SKM-1 (cell line): ENCODE measurements at regions not wholly inside any gene's neighbourhood (a gene's known extent, or its start where the extent isn't known, plus 50 kb on each side); places are given as distances from the start of the nearest gene placed in this dataset.

ENCODE experiments used
- DNase-seq: peaks from one replicate; lab custom pipeline; 2025; ENCODE audit not compliant: unreplicated experiment; lab: John Stamatoyannopoulos, UW

DNA sequence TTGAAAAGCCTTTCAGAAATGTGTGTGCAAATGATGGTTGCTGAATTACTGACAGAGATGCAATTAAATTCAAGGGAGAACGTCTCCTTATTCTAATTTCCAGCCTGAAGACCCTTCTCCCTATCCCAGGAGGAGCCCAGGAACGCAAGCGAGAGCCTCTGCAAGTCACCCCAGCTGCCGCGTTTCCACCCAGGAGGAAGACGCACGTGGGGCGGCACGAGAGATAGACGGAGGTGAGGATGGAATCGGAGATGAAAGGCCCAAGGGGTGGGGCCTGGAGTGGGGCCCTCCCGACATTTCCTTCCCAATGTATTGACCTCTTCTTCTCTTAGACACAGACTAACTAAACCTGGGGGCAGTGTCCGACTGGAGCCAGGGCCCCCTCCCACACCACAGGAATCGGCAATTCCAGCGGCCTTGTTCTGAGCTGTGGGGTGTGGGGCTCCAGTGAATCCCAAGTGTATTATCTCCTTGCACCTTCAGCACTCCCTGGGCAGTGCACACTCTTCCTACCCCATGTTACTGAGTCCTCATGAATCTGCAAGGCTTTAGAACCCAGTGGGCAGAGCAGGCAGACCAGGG is 322.5 kb downstream of the AJAP1 start:
- no peak for DNase-seq

DNA sequence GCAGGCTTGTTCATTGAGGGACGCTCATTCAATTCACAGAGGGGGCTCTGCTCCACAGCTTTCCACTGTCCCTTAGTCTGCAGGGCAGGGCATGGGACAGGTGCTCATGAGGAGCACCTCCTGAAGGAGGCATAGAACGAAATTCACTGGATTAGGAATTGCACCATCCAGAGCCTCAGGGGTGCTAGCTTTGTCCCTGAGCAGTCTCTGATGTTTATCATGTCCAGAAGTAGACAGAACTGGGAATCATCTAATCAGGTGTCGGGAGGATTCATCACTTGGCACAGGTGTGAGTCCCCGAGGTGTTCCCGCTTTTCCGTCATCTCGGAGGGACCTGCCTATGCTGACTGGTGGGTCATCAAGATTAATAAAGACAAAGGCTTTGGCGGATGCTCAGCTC is 321.4 kb downstream of the AJAP1 start:
- DNase-seq = no peak

DNA sequence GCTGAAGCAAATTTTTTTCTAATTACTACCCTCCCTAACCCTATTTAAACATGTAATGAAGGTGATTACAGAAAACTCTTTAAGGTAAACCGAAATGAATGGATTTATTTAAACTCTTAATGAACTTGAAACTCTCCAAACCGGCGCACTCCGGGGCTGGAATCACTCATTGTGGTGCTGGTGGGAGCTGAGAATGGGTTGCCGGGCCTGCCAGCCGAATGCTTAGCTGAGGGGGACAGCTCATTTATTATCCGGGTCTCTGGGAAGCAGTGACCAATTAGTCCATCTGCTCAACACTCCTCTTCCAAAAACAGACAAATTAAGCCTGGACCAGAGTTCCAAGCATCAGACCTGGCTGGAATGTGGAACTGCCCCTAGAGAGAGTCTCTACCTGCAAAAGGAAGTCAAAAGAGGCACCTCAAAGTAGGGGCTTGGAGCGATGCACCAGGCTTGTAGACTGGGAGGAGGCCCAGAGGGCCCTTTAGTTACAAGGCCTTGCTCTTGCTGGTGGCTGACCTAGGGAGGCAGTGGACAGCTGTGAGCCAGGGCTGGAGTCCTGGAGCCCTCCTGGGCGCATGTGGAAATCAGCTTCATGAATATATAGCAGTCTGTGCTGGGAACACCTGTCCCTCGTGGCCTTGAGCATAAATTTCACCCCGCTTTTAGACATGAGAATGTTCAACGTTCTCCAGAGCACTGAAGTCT is 320.7 kb downstream of the AJAP1 start:
- DNase-seq = no peak

DNA sequence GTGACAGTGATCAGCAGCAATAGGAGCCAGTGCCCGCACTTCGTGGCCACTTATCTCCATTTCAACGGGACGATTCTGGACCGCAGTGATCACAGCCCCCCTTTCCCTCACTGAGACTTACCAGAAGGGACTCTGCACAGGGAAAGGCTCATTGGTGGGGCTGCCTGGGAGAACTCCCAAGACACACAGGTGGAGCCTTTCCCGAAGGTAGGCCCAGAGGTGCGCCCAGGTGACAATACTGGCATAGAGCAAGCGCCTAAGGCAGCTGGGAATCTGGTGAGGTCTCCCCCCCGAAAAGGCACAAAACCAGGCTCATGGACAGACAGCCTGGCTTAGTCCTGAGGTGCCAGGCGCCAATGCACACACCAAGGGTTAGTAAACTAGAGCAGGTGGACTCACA is 318.9 kb downstream of the AJAP1 start:
- DNase-seq = no peak

DNA sequence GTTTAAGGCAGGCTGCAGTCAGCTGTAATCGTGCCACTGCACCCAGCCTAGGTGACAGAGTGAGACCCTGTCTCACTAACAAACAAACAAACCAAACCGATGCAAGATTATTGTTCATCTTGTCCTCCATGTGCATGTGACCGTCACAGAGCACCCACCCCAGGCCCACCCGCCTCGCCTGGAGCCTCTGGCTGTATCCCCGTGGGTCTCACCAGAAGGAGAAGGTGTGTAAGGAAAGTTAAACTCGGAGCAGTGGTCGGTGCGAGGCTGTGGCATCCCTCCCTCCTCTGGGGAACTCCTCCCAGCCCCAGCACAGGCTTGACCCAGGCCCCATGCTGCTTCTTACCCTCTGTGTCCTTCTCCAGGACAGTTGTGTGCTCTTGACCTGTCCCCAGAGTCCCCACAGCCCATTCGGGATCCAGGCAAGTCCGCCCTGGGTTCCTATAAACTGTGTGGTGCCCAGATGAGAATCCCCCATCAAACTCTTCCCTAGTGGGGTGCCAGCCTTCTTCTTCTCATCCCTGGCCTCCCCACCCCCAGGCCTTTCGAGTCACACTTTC is 318.4 kb downstream of the AJAP1 start:
- DNase-seq = no peak

DNA sequence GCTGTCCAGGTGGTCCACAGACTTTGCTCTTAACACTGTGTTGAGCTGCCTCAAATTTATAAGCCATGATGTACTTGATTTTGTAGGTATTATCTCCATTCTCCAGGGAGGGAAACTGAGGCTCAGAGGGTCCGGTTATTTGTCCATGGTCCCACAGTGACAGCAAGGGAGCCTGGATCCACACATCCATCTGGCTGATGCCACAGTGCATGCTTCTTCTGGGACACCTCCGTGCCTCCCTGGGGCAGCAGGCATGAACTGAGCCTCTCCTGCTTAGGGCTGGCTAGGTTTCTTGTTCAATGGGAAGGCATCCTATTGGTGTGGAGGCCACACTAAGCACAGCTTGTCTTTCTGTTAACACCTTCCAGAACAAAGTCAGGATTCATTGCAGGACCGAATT is 317.3 kb downstream of the AJAP1 start:
- DNase-seq = no peak

DNA sequence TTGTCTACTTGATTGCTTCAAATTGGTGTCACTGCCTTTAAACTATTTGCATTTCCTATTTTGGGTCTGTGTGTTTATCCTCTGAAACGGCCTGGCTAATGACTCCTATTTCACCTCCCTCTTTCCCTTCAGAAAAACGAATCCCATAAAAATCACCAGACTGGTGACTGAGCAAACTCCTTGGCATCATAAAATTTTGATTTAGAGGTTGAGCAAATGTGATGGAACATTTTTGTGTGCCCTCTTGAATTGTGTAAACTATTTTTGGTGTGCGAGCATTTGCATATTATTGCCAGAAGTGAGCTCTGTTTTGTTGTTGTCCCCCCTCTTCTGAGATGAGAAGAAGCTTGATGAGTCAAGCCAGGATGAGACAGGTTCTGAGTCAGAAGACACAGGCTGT is 316.1 kb downstream of the AJAP1 start:
- no peak for DNase-seq

DNA sequence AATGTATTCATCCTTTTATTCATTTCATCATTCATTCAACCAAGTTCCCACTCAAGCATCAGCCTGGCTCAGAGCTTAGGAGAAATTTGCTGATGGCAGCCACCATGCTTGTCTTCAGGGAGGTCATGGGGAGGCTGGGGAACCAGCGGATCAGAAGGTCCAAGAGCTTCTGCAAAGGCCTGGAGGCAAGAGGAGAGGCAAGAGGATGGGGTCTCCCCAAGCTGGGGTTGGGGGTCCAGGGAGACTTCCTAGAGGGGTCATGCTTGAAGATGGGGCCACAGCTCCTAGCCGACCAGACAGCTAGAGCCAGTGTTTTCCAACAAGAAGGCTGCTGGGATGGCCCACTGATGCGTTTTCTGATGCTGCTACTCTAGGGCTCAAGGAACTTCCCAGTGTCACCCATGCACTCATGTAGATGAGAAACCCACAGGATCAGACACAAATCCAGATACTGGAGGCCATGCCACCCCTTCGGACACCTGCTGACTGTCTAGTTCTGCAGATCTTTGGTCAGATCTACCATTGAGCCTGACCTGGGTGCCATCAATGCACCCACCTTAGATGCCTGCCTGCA is 315.2 kb downstream of the AJAP1 start:
- no peak for DNase-seq

DNA sequence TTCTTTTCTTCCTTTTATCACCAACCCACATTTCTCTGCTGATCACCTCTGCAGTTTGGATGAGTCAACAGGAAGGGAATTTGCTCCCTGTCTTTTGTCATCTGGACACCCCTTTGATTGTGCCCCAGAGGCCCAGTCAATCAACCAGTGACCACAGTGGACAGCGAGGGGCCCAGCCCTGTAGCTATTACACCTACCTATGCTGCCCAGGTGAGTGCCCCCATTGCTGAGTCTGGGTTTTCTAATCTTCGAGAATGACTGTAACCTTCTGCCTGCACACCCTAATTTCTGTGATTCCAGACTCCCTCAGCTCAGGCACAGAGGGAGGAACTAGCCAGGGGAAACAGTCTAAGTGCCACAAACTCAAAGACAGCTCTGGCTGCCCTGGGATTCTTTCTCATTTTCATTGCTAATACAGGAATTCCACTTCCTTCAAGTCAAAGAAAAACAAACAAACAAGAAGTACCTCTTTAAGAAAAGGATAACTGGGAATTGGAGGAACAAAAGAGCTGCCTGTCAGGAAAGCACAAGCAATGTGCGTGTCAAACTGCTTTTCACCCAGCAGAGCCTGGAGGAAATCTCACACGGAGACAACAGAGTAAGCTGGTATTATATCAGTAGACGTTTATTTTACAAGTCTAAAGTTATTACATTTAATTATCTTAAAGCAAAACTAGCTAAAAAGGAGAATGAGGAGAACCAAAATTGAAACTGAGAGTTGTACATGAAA is 311.1 kb downstream of the AJAP1 start:
- DNase-seq = no peak

DNA sequence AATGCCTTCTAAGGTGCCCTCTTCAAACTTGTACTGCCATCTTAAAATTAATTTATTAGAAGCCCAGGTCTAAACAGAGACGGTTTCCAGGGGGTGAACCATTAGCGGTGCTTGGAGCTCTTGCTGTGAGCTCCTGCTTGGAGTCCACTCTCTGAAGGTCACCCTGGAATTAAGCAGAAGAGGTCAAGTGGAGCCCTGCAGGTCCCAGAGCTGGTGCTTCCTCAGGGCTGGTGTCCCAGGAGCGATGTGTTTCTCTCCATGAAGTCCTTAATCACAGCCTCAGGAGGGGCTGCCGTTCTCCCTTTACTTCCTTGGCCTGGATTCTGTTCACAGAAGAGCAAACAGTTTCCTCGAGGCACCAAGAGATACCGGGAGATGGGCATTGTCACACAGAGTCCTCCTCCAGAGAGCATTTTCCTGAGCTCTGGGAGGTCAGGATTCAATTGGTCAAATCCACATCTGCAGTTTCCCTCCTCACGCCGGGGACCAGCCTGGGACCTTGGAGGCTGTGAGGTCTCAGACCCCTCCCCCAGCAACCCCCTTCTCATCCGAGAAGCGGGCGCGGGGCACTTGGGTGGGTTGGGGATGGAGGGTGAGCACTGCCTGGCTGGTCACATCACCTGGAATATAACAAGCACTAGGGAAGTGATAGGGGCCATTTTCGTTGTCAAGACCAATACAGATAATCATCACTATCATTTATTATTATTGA is 310.4 kb downstream of the AJAP1 start:
- DNase-seq = no peak

DNA sequence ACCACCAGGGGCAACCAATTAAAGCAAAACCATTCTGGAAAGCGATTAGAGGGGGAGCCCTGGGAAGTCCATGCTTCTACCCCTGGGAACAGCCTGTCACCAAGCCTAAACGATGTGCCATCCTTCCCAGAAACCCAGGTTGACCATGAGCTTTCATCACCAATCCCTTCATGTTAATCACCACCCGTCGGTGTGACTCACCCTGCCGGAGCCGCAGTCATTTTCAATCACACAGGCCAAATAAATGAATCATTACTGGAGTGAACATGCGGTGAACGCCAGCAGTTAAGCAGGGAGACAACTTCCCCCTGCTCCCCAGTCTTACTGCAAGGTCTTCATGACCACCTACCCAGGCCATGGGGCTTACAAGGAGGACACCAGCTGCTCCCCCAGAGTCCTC is 308.8 kb downstream of the AJAP1 start:
- DNase-seq = no peak

DNA sequence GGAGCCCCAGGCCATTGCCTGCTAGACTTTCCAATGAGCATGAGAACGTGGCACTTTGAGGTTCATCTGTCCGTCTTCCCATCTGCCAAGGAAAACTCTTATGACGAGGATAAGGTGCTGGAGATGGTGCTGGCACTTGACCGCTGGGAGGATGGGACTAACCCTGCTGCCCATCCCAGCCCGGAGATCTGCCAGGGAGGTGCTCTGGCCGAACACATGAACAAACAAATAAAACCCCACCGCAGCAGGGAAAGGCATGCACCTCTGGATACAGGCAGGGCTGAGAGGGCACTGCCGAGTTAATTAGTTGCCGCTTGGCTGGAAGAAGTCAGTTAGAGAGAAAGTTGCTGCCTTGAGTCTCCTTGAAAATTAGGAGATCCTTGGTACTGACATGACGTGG is 308.4 kb downstream of the AJAP1 start:
- DNase-seq = no peak

DNA sequence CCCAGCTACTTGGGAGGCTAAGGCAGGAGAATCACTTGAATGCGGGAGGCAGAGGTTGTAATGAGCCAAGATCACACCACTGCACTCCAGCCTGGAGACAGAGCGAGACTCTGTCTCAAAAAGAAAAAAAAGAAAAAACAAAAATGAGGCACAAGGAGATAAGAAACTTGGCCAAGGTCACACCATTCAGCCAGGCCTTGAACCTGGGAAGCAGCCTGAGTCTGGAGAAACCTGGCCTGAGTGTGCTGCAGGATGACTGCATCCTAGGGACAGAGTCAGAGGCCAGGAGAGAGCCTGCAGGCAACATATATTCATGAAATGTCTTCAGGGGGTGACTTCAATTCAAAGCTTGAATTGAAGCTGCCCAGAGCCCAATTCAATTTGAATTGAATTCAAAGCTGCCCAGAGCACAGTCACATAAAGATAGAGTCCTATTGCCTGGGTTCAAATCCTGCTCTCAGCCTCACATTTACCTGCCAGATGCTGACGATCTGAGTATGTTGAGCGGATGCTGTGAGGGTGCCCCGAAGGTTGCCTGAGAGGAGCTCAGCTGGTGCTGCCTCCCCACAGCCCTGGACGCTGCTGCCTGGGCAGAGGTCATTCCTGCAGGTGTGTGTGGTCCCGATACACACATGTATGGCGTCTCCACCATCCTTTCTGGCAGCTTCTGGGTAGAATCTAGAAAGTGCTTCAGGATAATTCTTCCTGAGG is 307.7 kb downstream of the AJAP1 start:
- DNase-seq = no peak

DNA sequence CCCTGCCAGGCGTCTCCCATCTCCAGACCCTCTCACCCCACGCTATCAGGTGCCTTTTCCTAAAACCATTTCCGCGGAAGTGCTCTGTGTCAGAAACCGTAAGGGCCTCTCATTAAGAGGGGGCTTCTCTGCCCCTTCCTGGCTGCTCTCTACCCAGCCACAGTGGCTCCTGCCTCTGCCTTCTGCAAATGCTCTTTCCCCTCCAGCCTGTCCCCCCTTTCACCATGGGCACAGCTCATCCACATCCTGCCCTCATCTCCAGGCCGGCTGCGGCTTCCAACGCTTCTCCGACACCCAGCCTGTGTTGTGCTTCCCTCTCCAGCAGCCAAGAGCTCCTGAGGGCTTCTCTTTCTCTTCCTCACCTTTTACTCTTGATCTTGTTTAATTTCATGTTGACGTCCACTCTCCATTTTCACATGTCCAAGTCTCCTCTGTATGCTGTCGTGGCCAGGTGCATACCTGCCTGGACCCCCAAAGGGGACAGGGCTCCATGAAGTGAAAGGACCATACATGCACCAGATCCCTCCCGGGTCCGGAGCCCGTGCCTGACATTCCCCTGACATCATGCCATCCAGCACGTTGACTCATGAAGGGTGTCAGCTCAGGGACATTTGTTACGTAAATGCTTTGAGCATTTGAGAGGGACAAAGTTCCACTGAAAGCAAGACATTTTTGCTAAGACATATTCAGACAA is 306.5 kb downstream of the AJAP1 start:
- DNase-seq = no peak

DNA sequence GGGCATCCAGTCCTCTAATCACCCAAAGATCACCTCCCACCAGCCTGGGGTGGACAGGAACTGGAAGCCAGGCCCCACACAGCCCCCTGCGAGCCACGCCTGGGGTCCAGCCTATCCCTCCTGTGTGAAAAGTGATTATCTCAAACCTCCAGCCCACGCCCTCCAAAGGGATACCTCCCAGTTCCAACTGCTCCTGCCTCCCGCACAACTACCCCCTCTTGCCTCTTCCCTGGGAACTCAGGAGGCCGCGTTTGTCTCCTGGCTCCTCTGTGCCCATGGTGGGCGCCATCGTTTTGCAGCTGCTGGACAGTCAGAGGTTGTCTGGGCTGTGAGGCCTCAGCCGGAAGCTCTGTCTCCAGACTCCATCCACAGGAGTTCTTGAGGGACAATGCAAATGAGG is 305.9 kb downstream of the AJAP1 start:
- DNase-seq = no peak

DNA sequence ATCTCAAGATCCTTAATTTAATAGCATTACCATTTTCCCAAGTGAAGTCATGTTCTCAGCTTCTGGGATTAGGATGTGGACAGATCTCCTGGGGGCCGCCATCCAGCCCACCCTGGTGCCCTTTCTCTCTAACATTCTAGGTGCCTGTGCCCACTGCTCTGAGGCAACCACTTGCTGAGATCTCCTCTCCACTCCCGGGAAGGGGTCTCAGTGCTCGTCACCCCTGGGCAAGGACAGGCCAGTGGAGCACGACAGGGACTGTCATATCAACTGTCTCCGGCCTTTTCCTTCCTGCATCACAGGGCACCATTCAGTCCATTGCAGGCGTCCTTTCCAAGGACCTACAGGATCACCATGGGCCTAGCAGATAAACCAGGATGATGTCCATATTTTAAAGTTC is 304.8 kb downstream of the AJAP1 start:
- DNase-seq = no peak

DNA sequence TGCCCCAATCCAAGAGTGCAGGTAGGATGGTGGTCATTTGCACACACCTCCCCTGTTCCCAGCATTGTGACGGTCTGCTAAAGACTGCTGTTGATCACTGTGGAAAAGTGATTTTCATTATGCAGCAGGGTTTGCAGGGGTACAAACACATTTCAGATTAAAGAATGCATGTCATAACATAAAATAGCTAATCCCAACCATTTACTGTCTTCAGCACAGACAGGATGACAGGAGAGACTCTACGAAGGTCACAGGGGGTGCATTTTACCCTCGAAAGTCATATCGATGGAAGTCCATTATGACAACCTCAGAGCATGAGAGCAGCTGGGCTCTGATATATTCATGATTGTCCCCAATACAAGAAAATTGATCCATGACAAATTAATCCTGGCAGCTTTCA is 302.6 kb downstream of the AJAP1 start:
- no peak for DNase-seq

DNA sequence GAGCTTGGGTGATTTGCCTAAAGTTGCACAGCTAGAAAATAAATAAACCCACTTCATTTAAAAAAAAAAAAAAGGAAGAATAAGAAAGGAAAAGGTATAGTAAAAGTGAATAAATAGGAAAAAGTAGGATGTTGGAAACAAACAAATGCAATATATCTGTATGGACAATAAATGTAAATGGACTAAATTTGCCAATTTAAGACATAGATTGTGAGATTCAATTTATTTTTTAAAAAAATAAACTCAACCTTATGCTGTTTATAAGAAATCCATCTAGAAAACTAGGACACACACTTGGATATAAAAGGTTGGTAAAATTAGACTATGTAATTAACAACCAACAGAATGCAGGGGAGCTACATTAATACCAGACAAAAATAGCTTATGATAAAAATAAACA is 300.0 kb downstream of the AJAP1 start:
- no peak for DNase-seq

DNA sequence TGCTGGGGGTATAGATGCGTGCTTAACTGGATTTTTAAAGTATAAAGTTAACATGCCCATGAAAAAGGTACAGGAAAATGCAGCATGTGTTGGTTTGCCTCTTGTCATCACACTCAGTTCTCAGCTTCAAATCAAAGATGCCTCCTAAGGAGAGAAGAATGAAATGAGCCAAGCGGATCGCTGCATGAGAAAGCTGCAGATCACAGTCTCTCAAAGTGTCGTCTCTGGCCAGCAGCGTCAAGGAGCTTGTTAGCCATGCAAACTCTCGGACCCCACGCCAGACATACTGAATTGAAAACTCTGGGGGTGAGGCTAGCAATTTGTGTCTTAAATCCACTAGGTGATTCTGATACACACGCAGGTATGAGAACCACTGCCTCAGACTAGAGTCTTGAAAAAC is 297.2 kb downstream of the AJAP1 start:
- DNase-seq = no peak

DNA sequence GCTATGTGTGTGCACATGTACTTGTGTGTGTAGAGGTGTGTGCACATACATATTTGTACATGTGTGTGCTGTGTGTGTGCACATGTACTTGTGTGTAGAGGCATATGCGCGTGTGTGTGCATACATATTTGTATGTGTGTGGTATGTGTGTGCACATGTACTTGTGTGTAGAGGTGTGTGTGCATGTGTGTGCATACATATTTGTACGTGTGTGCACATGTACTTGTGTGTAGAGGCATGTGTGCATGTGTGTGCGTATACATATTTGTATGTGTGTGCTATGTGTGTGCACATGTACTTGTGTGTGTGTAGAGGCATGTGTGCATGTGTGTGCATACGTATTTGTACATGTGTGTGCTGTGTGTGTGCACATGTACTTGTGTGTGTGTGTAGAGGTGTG is 291.9 kb downstream of the AJAP1 start:
- DNase-seq = no peak
